ENCODE measurements at regions not wholly inside any gene's neighbourhood (a gene's known extent, or its start where the extent isn't known, plus 50 kb on each side); places are given as distances from the start of the nearest gene placed in this dataset.
"Not testable (repeated sequence)": the region's sequence is repeated elsewhere in the genome, so short reads cannot be mapped to it uniquely, and the experiment has no call there.

DNA sequence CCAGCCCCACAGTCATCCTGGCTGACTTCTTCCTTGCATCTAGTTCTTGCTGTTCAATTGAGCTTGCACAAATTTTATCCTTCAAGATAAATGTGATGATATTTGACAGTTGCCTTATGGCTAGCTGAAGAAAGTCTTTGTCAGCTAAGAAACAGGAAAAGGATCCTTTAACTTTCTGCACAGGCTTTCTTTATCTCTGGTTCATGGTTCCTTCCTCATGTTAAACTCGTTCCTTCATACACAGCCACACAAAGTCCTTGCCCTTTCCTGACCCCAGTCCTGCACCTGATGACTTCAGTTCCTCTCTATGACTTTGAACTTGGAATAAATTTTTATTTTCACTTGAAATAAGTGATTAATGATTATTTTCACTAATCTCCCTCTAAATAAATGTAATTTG, 132.5 kb upstream of the PRSS3 start:
- TF ChIP-seq, protein P1, sequence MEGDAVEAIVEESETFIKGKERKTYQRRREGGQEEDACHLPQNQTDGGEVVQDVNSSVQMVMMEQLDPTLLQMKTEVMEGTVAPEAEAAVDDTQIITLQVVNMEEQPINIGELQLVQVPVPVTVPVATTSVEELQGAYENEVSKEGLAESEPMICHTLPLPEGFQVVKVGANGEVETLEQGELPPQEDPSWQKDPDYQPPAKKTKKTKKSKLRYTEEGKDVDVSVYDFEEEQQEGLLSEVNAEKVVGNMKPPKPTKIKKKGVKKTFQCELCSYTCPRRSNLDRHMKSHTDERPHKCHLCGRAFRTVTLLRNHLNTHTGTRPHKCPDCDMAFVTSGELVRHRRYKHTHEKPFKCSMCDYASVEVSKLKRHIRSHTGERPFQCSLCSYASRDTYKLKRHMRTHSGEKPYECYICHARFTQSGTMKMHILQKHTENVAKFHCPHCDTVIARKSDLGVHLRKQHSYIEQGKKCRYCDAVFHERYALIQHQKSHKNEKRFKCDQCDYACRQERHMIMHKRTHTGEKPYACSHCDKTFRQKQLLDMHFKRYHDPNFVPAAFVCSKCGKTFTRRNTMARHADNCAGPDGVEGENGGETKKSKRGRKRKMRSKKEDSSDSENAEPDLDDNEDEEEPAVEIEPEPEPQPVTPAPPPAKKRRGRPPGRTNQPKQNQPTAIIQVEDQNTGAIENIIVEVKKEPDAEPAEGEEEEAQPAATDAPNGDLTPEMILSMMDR (IDR thresholded peaks at IDR 0.05; ENCODE audit: low read depth, low read length), result no peak
- H3K9me3 ChIP-seq (ENCODE audit: severe bottlenecking), result no peaks in the 10 kb centered on the region
- no peak for DNase-seq
- no peaks in the 10 kb centered on the region for H3K27me3 ChIP-seq (ENCODE audit: insufficient read depth, low read depth, severe bottlenecking)
- H3K27ac ChIP-seq, result no peak overlapping the region
- no peak overlapping the region for H3K4me3 ChIP-seq (ENCODE audit: low read depth, low read length)
- no peaks in the 10 kb centered on the region for H3K36me3 ChIP-seq

DNA sequence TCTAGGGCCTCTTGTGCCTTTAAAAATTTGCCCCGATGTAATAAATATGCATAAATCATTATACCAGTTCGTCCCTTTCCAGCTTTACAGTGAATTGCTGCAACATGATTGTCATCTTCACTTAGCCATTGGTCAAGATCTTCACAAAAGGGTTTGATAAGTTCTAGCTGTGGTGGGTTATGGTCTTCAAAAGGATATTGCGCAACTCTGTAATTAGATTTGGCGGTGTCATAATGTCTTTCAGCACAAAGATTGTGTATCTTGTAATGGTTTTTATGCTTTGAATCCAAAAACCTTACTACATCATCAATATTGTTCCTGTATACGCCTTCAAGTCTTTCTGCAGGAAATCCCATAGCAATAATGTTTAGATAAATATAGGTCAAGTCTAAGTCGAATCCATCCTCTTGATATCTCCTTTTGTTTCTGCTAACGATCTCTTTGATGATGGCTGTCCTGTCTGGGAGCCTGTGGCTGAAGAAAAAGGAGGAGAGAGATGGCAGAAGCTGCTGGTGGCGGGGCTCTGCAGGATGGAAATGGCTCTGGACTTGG, 119.1 kb upstream of the PRSS3 start:
- peak overlapping the region; percentile 53 for H3K4me3 ChIP-seq (ENCODE audit: low read depth, low read length)
- not testable (repeated sequence) for DNase-seq

DNA sequence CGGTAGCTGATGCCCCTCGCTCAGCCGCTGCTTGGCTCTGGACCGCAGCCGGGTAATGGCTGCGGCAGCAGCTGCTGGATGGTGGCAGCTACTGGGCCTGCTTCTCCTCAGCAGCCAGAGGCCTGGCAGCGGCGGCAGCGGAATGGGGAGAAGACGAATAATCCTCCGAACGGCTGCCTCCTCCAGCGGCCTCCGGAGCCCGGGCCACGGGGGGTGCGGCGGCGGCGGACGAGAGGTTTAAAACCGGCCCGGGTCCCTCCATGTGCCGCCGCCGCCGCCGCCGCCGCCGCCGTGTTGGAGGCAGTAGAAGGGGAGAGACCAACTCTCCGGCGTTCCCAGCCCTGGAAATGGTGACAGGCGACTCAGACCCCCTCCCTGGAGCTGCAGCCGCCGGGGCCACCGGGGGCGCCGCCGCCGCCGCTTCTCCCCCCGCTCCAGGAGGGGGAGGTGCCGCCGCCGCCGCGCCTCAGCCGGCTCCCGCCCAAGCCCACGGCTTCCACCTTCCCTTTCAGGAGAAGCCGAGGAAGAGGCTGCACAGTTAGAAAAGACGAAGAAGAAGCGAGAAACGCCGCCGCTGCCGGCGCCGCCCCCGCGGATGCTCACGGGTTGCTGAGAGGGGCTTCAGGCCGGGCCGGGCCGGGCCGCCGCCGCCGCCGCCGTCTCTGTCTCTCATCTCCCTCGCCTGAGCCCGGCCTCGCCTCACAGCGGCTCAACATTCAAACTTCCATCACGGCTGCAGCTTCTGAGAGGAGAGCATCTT, 118.4 kb upstream of the PRSS3 start:
- Histone ChIP-seq H3K27ac (peak overlapping the region; percentile 90), H3K27me3 (ENCODE audit: insufficient read depth, low read depth, severe bottlenecking) (no peaks in the 10 kb centered on the region), H3K4me3 (ENCODE audit: low read depth, low read length) (peak overlapping the region; percentile 53), H3K36me3 (no peaks in the 10 kb centered on the region), H3K9me3 (ENCODE audit: severe bottlenecking) (peaks cover 2% of the 10 kb centered on the region)
- peak; percentile 48 for DNase-seq
- TF ChIP-seq, protein P1 (IDR thresholded peaks at IDR 0.05; ENCODE audit: low read depth, low read length), result no peak

More for the DNA sequence above, 119.1 kb upstream of the PRSS3 start:
- H3K27ac ChIP-seq, result peak overlapping the region; percentile 72
- H3K27me3 ChIP-seq (ENCODE audit: insufficient read depth, low read depth, severe bottlenecking); H3K9me3 ChIP-seq (ENCODE audit: severe bottlenecking); H3K36me3 ChIP-seq: not testable (repeated sequence)

DNA sequence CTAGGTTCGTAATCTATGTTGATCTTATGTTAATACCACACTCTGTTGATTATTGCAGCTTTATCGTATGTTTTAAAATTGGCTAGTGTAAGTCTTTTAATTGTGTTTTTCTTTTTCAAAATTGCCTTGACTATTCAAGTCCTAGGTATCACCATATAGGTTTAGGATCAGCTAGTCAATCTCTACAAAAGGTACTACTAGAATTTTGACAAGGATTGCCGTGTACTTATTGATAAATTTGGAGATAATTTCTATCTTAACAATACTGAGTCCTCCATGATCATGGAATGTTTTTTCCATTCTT, 117.9 kb upstream of the PRSS3 start:
- H3K27ac ChIP-seq, result peak overlapping the region; percentile 90
- no peaks in the 10 kb centered on the region for H3K36me3 ChIP-seq
- H3K27me3 ChIP-seq (ENCODE audit: insufficient read depth, low read depth, severe bottlenecking), result no peaks in the 10 kb centered on the region

DNA sequence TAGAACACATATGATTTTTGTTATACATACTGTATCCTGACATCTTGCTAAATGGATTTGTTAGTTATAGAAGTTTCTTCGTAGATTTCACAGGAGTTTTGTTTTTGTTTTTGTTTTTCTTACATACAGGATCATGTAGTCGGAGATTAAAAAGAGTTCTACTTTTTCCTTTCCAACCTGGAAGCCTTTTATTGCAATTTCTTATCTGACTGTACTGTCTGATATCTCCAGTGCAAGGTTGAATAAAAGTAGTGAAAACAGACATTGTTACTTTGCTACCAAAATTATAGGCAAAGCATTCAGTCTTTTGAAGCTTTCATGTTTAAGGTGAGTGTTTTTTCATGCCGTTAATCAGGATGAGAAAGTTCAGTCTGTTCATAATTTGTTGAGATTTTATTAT, 117.4 kb upstream of the PRSS3 start:
- Histone ChIP-seq H3K27me3 (ENCODE audit: insufficient read depth, low read depth, severe bottlenecking) (no peaks in the 10 kb centered on the region), H3K36me3 (no peaks in the 10 kb centered on the region), H3K4me3 (ENCODE audit: low read depth, low read length) (peak overlapping the region; percentile 53), H3K9me3 (ENCODE audit: severe bottlenecking) (peaks cover 2% of the 10 kb centered on the region), H3K27ac (no peak overlapping the region)
- no peak for DNase-seq
- TF ChIP-seq, protein P1 (IDR thresholded peaks at IDR 0.05; ENCODE audit: low read depth, low read length), result no peak

More for the DNA sequence above, 117.9 kb upstream of the PRSS3 start:
- H3K9me3 ChIP-seq (ENCODE audit: severe bottlenecking), result peaks cover 2% of the 10 kb centered on the region
- DNase-seq, result no peak
- H3K4me3 ChIP-seq (ENCODE audit: low read depth, low read length), result peak overlapping the region; percentile 53
- TF ChIP-seq, protein P1 (IDR thresholded peaks at IDR 0.05; ENCODE audit: low read depth, low read length), result no peak

DNA sequence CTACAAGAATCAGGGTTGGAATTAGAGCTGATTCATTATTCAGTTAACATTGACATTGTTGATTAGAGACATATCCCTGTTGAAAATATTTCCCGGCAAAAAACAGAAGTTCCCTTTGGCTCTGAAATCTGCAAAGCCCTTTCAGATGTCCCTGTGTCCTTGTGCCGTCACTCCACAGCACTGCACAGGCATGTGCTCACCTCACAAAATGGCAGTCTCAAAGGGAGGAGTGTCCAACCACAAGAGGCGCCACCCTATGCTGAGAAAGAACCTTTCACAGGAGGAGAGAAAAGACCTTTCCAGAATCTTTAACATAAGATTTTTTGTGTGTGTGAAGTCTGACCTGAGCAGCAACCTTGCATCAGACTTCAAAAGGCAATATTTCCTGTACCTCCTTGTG, 112.8 kb upstream of the PRSS3 start:
- TF ChIP-seq, protein P1 (IDR thresholded peaks at IDR 0.05; ENCODE audit: low read depth, low read length), result no peak

More for the DNA sequence above, 112.8 kb upstream of the PRSS3 start:
- Histone ChIP-seq H3K9me3 (ENCODE audit: severe bottlenecking) (no peaks in the 10 kb centered on the region), H3K27ac (no peak overlapping the region), H3K27me3 (ENCODE audit: insufficient read depth, low read depth, severe bottlenecking) (no peaks in the 10 kb centered on the region), H3K36me3 (no peaks in the 10 kb centered on the region), H3K4me3 (ENCODE audit: low read depth, low read length) (no peak overlapping the region)
- no peak for DNase-seq
